GM12875 (cell line): ENCODE measurements at regions not wholly inside any gene's neighbourhood (a gene's known extent, or its start where the extent isn't known, plus 50 kb on each side); places are given as distances from the start of the nearest gene placed in this dataset.
"Not testable (repeated sequence)": the region's sequence is repeated elsewhere in the genome, so short reads cannot be mapped to it uniquely, and the experiment has no call there.

Experiments used
- H3K4me3 ChIP-seq: one replicate; pipeline ENCODE4 v1.5.1; 2011; ENCODE audit warnings: low read depth, low read length, control low read depth
- TF ChIP-seq, protein P1 (sequence below): IDR thresholded peaks from 2 replicates; pipeline ENCODE4 v1.5.1; 2011; ENCODE audit warnings: low read depth, mild to moderate bottlenecking, control low read depth, inconsistent platforms, low read length, moderate library complexity, borderline replicate concordance; ENCODE audit not compliant: insufficient read depth

DNA sequence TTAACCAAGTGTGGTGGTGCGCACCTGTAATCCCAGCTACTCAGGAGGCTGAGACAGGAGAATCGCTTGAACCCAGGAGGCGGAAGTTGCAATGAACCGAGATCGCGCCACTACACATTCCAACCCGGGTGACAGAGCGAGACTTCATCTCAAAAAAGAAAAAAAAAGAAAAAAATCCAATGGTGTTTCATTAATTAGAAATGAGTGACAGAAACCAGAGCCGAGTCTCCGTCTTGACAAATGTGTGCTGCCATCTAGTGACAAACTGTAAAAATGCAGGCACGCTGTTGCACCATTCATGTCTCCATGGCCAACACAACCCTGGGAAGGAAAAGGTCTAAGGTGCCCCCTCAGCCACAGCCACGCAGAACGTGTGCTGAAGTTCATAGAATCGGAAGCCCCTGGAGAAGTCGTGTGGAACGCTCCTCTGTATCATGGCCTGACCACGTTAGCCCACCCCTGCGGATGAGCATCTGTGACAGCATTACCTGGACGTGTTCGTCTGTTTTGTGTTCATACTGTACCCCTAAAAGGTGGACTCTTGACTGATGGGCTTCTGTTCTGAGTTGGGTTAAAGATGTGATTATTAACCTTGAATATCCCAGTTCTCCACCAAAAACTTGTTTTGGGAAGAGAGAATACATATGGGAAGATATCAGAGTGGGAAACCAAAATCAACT, 94.9 kb downstream of the LYZL2 start:
- TF ChIP-seq, protein P1, sequence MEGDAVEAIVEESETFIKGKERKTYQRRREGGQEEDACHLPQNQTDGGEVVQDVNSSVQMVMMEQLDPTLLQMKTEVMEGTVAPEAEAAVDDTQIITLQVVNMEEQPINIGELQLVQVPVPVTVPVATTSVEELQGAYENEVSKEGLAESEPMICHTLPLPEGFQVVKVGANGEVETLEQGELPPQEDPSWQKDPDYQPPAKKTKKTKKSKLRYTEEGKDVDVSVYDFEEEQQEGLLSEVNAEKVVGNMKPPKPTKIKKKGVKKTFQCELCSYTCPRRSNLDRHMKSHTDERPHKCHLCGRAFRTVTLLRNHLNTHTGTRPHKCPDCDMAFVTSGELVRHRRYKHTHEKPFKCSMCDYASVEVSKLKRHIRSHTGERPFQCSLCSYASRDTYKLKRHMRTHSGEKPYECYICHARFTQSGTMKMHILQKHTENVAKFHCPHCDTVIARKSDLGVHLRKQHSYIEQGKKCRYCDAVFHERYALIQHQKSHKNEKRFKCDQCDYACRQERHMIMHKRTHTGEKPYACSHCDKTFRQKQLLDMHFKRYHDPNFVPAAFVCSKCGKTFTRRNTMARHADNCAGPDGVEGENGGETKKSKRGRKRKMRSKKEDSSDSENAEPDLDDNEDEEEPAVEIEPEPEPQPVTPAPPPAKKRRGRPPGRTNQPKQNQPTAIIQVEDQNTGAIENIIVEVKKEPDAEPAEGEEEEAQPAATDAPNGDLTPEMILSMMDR = peak; percentile 76

DNA sequence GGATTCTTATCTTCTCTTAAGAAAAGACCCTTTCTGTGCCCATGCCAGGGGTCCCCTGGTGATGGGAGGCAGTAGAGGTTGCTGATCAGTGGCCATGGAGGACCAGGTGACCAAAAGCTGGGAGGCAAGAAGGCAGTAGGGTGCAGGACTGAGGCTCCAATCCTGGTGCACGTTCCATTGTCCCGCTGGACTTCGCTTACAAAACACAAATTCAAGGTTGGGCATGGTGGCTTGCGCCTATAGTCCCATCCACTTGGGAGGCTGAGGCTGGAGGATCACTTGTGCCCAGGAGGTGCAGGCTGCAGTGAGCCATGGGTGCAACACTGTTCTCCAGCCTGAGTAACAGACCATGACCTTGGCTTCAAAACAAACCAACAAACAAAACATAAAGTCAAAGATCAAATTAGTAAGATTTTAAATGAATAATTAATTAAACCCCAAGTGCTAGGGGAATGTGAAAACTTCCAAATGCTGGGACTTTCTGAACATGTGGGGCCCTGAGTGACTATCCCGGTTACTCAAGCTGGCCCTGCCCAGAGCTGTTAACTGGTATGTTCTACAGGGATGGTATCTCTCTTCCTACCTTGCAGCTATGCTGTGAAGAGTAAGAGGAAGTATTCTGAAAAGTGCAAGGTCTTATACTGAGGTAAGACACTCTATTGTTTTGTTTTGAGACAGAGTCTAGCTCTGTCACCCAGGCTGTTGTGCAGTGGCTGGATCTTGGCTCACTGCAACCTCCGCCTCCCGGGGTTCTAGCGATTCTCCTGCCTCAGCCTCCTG, 97.6 kb downstream of the LYZL2 start:
- H3K4me3 ChIP-seq = no peak overlapping the region
- TF ChIP-seq, protein P1 = no peak

More for the DNA sequence above, 94.9 kb downstream of the LYZL2 start:
- no peak overlapping the region for H3K4me3 ChIP-seq

DNA sequence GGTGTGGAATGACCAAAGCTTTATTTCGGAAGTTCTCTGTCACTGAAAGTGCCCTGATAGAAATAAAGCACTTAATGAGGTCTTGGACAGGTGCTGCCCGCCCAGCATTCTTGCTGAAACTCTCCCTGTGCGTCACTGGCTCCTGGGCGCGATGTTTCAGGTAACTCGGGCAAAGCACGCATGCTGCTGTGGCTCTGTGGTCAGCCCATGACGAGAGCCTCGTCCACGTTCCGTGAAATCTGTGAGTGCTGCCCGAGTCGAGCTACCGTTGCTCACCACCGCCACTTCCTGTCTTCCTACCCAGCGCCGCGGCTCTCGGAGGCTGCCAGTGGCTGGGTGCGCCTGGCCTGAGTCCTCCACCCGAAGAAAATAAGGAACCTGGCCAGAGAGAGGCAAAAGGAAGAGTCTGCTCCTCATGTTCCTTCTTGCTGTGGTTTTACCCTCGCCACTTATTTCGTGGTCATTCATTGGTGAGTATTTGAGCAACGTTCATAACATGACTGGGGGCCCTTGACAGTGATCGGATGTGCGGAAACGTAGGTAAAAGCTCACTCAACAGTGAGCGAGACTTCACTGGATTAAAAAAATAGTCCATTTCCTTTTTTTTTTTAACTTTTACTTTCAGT, 95.5 kb downstream of the MAP3K8 start:
- TF ChIP-seq, protein P1 = no peak
- peak overlapping the region; percentile 42 for H3K4me3 ChIP-seq

DNA sequence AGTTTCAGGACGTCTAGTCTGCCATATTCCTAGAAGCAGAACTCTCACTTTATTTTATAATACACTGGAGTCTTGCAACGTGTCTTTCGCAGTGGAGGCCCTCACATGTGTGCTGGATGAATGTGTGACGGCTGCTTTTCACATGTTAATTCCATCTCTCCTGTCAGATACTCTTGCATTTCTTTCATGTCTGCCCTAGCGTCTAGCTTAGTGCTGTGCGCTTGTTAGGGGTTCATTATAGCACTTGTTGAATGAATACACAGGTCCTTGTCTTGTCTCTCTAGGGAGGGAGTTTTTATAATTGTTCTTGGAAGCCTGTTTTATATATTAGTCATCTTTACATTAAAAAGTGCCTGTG, 94.4 kb downstream of the MAP3K8 start:
- H3K4me3 ChIP-seq = no peak overlapping the region
- TF ChIP-seq, protein P1 = no peak

DNA sequence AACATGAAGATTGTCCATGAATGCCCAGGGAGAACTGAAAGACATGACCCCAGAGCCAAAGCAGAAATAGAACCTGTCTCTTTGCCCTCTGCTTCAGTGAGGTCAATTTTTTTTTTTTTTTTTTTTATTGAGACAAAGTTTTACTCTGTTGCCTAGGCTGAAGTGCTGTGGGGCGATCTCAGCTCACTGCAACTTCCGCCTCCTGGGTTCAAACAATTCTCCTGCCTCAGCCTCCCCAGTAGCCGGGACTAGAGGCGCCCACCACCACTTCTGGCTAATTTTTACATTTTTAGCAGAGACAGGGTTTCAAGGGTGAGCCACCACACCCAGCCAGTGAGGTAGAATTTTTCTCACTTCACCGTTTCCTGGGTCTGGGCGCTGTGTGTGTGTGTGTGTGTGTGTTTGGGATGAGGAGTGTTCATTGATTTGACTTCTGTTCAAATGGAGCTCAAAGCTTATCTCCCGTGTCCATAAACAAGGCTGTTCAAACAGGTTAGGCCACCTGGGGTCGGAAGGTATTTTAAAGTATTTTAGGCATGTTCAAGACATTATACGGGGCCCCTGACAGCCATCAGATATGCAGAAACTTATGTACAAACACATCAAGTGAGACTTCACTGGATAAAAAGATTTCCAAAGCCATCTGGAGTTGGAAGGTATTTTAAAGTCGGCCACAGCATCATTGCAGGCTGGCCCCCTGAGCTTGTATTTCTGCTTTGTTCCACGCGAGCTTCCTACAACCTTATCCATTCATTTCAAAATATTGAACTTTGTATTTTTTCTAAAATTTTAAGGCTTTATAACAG, 93.8 kb downstream of the MAP3K8 start:
- TF ChIP-seq, protein P1 = no peak
- no peak overlapping the region for H3K4me3 ChIP-seq

DNA sequence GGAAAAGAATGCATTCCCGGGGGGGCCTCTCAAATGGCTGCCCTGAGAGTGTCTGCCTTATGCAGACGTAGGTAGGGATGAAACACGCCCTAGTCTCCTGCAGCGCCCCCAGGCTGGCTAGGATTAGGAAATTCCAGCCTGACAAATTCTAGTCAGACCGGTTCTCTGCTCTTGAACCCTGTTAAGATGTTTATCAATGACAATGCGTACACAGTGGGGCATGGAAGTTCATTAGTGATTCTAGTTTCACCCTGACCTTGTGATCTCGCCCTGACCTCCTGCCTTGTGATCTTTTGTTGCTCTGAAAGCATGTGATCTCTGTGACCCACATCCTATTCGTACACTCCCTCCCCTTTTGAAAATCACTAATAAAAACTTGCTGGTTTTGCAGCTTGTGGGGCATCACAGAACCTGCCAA, 88.7 kb downstream of the MAP3K8 start:
- H3K4me3 ChIP-seq = not testable (repeated sequence)

DNA sequence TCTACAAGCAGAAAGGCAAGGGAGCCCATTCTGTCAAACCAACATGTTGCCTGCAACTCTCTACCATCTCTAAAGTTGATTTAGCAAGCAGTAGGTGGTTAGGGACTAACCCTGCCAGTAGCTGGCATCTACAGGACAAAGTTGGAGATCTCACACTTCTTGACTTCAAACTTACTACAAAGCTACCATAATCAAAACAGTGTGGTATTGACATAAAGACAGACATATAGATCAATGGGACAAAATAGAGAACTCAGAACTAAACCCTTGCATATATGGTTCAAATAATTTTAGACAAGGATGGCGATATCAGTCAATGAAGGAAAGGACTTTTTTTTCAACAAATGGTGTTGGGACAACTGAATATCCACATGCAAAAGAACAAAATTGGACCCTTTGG, 84.9 kb downstream of the MAP3K8 start:
- TF ChIP-seq, protein P1 = no peak
- H3K4me3 ChIP-seq = no peak overlapping the region
